Mucosa of descending colon (tissue), 3 donors: ENCODE measurements at regions not wholly inside any gene's neighbourhood (a gene's known extent, or its start where the extent isn't known, plus 50 kb on each side); places are given as distances from the start of the nearest gene placed in this dataset.
A peak's percentile ranks its signal among the peaks of the same experiment; 100 is the strongest.

Experiments used
- ATAC-seq: fragments of 200-7000 bp; cut with Tn5 transposase; one replicate; pipeline ENCODE4 v1.9.1; 2020; ENCODE audit warnings: mild to moderate bottlenecking, moderate library complexity
- DNase-seq, 3 donors: peaks; one replicate each; pipeline ENCODE4 v3.0.0-alpha.2; 2020
- H3K36me3 ChIP-seq: fragments of 200-600 bp; one replicate; pipeline ENCODE4 v1.8.0; 2021; ENCODE audit warnings: low read depth, mild to moderate bottlenecking
- H3K4me1 ChIP-seq: fragments of 200-600 bp; one replicate; pipeline ENCODE4 v1.8.0; 2021; ENCODE audit warnings: low read depth, mild to moderate bottlenecking
- H3K4me3 ChIP-seq: fragments of 200-600 bp; one replicate; pipeline ENCODE4 v1.8.0; 2021; ENCODE audit warnings: mild to moderate bottlenecking
- H3K9me3 ChIP-seq: fragments of 200-600 bp; one replicate; pipeline ENCODE4 v1.8.0; 2021; ENCODE audit warnings: mild to moderate bottlenecking
- CTCF ChIP-seq: fragments of 200-600 bp; IDR thresholded peaks from one replicate; pipeline ENCODE4 v1.8.0; 2022; ENCODE audit warnings: antibody characterized with exemption, mild to moderate bottlenecking
- intact Hi-C, 2 donors: fragments of 100-400 bp; cut with DNase I in 1 of 2; cut with micrococcal nuclease in 1 of 2; formaldehyde crosslinking; loops; one replicate each; pipeline versions ENCODE4 v1.11.0 to v1.11.1; 2022; cut with DNase I, micrococcal nuclease
- donor health status: DM: no; HTN: no; CAD: no; lungs with moderate emphysema.
- donor health status: DM: no; HTN: no; CAD: no.
- donor health status: DM: no; HTN: yes; CAD: no.

- no peak for TF ChIP-seq CTCF
- no peaks in the 10 kb centered on the region for H3K4me1 ChIP-seq
- intact Hi-C loops, result loop anchor here (5.0 to 10.0 kb wide), 2 partner anchors 58 to 61 kb away; no protein-coding TSS in a partner anchor
- H3K4me3 ChIP-seq, result no peak overlapping the region
- H3K36me3 ChIP-seq, result no peaks in the 10 kb centered on the region
- DNase-seq (no peak), ATAC-seq (no peak)
- no peaks in the 10 kb centered on the region for H3K9me3 ChIP-seq
Observed at GRCh38 chr14:22316473-22316872, 272.6 kb downstream of the DAD1 start.

DNA sequence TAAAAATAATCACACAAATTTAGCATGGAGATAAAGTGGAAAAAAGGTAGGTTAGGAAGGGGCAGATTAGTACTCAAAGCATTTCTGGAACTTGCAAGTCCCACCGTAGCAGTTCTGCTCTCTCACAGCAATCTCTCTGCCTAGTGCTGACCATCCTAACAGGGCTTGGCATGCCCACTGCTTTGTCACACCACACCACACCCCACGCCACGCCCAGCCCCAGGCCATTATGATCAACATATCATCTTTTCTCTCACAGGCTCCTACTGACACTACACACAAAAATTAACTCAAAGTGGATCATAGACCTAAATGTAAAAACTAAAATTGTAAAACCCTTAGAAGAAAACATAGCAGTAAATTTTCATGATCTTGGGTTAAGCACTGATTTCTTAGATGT, 273.7 kb downstream of the DAD1 start:
- intact Hi-C loops, result loop anchor here (5.0 to 10.0 kb wide), 2 partner anchors 59 to 62 kb away; no protein-coding TSS in a partner anchor
- TF ChIP-seq CTCF, result no peak
- H3K9me3 ChIP-seq, result no peaks in the 10 kb centered on the region
- DNase-seq, result no peak
- no peak overlapping the region for H3K4me3 ChIP-seq
- no peaks in the 10 kb centered on the region for H3K36me3 ChIP-seq
- H3K4me1 ChIP-seq, result no peaks in the 10 kb centered on the region
- ATAC-seq, result no peak

DNA sequence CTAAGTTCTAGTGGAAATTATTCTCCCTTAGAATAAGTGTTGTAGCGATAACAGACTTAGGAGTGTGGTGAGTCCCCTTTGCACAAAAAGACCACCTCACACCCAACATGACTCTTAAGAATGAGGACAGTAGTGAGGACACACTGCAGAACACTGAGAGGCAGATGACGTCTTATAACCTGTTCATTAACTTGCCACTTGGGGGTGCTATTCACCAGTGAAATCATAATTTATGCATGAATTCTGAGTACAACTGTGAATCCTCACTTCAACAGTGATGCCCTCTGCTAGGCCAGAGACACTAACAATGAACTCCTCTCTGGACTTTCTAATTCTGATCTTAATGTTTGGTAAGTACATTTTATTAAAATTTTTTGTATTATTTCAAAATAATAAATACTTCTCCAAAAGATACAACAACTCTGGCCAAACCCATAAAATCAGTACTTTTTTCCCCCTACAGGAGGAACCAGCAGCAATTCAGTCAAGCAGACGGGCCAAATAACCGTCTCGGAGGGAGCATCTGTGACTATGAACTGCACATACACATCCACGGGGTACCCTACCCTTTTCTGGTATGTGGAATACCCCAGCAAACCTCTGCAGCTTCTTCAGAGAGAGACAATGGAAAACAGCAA, 274.7 kb downstream of the DAD1 start:
- TF ChIP-seq CTCF, result peak; percentile 47
- intact Hi-C loops, result loop anchor here in 1 of 2 donors (10.0 kb wide), 1 partner anchor 60 kb away; no protein-coding TSS in a partner anchor
- H3K36me3 ChIP-seq, result no peaks in the 10 kb centered on the region
- no peaks in the 10 kb centered on the region for H3K4me1 ChIP-seq
- DNase-seq (peak in 1 of 3 donors; percentile 57), ATAC-seq (peak; percentile 78)
- H3K4me3 ChIP-seq, result no peak overlapping the region
- no peaks in the 10 kb centered on the region for H3K9me3 ChIP-seq

GRCh38 chr14:22313172-22313801, 275.7 kb downstream of the DAD1 start:
- H3K36me3 ChIP-seq, result no peaks in the 10 kb centered on the region
- no peaks in the 10 kb centered on the region for H3K4me1 ChIP-seq
- no peak overlapping the region for H3K4me3 ChIP-seq
- H3K9me3 ChIP-seq, result no peaks in the 10 kb centered on the region
- intact Hi-C loops, result loop anchor here in 1 of 2 donors (10.0 kb wide), 1 partner anchor 62 kb away; no protein-coding TSS in a partner anchor
- DNase-seq (no peak), ATAC-seq (no peak)
- no peak for TF ChIP-seq CTCF

DNA sequence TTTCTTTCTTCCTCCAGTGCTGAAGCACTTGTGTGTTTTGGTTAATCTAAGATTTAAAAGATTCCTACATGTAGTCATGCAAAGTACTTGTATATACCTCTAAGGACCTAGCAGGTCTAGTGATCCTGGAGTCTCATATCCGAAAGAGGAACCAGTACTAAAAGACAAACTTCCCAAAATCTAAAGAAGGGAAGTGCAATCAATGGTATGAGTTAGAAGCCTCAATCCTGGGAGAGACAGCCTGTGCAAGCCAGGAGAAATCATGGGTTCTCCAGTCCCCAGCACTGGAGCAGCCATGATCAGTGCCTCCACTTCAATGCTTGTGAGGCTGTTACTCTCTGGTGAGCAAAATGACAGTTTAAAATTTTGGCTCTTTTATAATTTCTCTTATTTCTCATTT, 277.4 kb downstream of the DAD1 start:
- H3K4me3 ChIP-seq, result no peak overlapping the region
- no peaks in the 10 kb centered on the region for H3K36me3 ChIP-seq
- no peak for DNase-seq
- TF ChIP-seq CTCF, result no peak
- ATAC-seq, result no peak
- H3K4me1 ChIP-seq, result no peaks in the 10 kb centered on the region
- intact Hi-C loops, result loop anchor here in 1 of 2 donors (10.0 kb wide), 1 partner anchor 63 kb away; no protein-coding TSS in a partner anchor
- no peaks in the 10 kb centered on the region for H3K9me3 ChIP-seq
